DMS153 treated with DMSO at 0.1 percent for 48 hours (cell line): ENCODE measurements at regions not wholly inside any gene's neighbourhood (a gene's known extent, or its start where the extent isn't known, plus 50 kb on each side); places are given as distances from the start of the nearest gene placed in this dataset.

ENCODE experiments used
- DNase-seq: peaks from one replicate; lab custom pipeline; 2025; ENCODE audit not compliant: unreplicated experiment; lab: John Stamatoyannopoulos, UW

DNA sequence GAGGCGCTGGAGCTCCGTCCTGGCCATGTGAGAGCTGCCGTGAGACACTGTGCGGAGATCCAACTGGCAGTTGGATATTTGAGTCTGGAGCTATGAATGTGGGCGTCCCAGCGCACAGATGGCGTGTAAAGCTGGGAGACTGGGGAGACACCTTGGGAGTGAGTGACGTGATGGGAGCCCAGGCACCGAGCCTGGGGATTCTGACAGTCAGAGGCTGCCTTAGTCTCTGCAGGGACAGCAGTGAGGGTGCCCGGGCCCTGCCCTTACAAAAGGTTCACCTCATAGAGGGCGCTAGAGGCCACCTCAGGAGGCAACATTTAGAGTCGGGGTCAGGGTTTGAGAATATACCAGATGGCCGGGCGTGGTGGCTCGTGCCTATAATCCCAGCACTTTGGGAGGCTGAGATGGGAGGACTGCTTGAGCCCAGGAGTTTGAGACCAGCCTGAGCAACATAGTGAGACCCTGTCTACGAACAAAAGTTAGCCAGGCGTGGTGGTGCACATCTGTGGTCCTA lies 194.1 kb upstream of the GSE1 start:
- no peak for DNase-seq

DNA sequence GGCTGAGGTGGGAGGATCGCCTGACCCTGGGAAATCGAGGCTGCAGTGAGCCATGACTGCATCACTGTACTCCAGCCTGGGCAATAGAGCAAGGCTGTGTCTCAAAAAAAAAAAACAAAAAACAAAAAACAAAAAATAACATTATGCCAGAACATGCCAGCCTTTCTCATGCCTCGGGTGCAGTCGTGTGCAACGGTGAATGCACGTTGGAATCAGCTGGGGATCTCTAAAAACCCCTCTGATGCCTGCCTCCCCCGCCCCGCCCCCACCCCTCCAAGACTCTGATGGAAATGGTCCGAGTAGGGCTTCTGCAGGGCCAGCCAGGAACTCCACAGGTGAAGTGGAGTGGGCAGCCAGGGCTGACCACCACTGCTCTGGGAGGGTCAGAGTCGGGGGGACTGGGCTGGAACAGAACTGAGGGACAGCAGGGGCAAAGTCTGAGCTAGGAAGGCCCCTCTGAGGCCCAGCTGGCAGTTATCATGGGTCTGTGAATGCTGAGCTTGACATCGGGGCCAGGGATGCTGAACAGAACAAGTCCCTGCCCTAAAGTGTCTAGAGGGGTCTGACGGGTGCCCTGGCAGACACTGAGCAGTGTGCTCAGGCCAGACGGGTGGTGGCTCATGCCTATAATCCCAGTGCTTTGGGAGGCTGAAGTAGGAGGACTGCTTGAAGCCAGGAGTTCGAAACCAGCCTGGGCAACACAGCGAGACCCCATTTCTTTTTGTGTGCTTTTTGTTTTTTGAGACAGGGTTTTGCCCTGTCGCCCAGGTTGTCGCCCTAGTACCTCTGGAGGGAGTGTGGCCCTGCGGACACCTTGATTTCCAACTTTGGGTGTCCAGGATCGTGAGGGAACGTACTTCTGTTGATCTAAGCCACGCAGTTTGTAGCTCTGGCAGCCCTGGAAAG lies 193.4 kb upstream of the GSE1 start:
- no peak for DNase-seq

DNA sequence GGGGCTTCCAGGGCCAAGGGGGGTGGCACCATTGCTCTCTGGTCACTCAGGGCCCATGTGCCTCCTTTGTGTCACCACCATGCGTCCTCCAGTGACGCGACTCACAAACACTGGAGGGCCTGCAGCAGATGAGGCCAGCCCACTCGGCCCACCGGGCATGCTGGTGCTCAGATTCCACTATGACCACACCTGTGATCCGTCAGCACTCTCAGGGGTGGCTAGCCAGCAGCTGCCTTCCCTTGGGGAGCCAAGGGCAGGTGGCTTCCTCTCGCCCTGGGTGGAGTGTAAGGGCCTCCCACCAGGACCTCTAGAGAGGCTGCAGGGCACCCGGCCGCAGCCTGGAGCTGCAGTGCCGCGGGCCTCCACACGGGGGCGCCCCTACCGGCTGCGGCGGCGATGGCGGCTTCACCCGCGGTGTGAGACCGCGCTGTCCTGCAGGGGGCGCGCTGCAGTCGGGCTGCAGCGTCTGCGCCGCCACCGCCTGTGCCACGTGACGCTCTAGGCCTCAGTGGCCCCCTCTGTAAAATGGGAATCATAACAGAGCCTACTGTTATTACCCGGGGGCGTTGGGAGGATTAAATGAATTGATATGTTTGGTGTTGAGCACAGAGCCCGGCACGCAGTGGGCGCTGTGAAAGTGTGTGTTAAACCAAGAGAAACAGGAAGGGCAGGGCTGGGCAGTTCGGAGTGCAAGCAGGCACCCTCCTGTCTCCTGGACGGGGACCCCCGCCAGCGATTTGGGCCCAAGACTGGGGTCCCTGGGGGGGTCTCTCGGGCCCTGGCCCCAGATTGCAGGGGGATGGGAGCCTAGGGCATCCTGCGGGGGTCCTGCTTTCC lies 192.4 kb upstream of the GSE1 start:
- no peak for DNase-seq

DNA sequence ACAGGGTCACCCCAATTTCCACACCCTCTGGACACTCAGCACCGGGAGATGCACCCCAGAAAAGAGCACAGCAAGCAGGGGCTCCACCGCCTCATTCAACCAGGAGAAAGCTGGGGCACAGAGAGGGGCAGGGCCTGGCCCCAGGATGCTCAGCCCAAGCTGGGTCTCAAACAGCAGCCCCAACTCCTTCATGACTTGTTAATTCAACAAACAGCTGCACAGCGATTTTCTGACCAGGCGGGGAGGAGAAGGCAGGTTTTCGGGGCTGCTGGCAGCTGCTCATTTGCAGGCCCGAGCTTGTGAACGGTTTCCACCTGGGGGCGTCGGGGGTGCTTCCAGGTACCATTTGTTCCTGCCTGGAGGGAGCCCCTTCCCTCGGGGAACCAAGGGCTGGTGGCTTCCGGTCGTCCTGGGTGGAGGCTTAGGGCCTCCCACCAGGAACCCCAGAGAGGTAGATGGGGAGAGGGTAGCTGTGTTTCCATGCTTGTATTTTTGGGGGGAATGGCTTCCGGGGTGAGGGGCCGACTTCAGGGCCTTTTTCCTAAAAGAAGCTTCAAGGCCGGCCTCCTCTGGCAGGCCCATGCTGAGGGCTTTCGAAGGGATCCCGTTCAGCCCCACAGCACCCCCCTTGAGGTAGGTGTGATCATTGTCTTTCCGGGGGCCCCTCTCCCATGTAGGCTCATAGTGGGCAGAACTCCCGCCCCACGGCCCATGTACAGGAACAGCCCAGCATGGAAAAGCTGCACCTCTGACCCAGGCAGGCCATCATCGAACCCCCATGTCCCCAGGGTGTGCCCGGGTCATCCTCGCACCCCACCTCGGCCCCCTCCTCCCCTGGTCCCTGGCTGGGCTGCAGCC lies 191.6 kb upstream of the GSE1 start:
- DNase-seq = no peak

DNA sequence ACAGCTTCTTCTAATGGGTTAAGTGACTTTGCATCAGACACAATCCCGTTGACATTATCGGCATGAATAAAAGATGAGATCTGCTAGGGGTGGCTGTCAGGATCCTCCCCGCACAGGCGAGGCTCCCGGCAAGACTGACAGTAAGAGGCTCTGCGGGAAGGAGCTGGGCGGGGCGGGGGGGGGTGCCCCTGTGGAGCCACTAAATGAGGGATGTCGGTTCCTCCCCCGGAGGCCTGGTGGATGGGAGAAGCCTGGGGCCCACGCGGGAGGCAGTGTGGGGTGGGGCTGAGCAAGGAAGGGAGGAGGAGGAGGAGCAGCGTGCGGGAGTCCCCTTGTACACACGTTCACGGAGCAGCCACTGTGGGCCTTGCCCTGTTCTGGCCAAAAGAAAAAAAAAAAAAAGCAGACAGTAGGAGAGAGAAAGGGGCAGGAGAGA lies 190.9 kb upstream of the GSE1 start:
- DNase-seq = no peak

DNA sequence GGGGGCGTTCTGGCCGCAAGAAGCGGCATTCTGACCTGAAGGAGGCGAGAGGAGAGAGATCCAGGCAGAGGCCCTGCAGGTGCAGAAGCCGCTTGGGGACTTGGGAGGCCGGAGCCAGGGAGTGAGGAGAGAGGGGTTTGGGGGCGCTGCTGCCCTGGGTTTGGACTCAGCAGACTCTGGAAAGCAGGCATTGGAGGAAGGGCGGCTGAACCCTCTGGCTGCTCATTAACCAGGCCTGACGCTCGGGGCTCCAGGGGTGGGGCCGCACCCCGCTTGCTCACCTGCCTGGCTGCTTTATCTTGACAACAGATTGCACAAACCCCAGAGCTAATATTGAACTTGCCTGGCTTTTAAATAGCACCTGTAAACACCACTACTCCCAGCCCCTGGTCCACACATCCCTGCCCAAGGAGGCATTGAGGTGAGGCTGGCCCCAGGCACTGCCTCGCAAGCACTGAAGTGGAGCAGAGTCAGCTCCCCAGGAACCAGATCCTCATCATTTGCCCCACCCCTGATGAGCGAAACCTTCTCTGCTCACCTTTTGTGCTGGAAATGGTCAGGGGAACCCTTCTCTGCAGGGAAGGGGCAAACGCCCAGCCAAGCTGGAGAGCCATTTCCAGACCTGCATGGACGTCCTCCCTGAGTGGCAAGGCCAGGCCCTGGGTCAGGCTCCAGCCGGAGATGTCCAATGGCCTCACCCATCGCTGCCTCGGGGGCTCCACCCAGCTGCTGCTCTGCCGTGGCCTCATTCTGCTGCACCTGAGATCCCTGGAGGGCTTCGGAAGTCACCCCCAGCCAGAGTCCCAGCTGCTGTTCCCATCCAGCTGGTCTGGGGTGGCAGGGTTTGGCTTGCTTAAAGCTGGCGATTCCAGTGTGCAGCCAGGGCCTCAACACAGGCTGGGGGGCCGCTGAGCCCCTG lies 190.2 kb upstream of the GSE1 start:
- peak; percentile 62 for DNase-seq

DNA sequence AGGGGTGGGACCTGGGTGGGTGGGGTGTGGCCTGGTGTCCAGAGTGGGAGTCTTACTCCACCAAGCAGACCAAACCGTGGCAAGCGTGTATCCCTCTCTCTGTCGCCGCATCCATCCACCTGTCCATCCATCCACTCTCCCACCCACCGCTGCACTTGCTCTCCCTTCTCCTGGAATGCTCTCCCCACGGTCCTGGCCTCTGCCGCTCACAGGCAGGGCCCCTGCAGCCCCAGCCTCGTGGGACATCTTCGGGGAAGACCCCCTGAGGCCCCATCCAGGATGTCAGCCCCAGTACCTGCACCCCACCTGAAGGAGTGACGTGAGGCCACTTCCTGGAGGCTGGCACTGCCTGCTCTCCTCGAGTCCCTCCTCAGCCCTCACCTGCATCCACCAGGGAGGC lies 189.5 kb upstream of the GSE1 start:
- DNase-seq = no peak

DNA sequence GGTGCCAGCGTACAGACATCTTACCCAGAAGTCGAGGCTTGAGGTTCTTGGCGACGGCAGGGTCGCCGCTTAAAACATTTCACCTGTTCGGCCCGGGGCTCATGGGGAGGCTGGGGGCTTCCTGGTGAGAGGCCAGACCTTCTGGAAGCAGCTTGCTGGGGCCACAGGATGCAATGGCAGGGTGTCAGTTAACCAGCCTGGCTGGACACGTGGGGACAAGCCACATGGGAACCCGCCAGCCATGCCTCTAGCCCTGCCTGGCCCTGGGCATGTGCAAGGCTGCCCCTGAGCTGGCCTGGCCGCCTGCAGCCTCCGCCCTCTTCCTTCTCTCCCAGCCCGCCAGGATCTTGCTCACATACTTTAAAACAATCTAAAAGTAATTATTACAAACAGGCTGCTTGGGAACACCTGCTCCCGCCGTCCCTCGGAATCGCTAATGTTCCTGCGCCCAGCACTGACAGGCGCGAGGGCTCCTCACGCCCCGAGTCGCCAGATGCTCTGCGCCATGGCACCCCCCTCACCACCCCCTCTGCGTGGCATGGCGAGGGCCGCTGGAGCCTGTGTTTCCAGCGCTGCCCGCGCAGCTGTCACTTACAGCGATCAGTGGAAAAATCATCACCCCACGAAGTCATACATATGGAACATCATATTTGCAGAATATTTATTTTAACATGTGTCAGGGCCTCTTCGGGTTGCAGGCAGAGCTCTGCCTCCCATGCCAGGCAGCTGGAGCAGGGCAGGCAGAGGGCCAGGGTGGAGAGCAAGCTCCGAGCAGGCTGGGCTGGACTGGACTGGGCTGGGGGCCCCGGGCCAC lies 188.7 kb upstream of the GSE1 start:
- no peak for DNase-seq

DNA sequence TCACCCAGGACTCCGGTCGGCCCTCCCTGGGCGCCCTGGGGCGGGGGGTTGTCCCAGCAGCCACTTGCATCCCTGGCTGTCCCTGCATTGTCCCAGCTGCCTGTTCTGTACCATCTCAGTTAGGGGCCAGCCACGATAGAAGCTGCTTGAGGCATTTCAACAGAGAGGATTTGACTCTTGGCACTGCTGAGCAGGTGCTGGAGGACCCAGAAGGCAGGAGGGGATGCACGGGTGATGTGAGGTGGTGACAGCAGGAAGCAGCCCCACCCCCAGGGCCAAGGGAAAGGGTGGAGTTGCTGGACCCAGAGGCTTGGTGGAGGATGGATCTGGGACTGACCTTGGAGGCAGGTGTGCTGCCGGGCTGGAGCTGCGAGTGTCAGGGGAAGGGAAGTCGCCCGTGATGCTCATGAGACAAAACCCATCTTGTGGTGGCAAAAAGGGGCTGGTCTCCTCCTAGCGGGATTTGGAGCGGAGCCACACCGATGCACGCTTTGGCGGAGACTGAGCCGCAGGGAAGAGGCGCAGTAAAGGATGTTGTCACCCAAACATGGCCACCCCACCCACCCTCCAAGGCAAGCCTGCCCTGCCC lies 188.0 kb upstream of the GSE1 start:
- DNase-seq = peak; percentile 57

DNA sequence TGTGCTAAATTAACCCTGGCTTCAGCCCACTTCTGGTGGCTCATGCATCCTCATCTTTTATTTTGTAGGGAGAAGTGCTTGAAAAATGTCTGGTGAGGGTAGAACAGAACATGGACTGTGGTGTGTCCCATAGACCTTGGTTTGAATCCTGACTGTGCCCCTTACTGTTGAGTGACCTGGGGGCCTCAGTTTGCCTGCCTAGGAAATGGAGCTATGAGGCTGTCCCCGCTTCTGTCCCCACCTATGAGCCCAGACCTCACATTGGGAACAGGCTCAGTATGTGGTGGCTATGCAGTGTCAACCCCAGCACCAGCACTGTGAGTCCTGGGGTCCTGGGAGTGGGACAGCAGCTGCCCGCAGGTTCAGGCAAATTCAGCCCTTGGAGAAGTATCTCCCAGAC lies 186.3 kb upstream of the GSE1 start:
- DNase-seq = no peak

DNA sequence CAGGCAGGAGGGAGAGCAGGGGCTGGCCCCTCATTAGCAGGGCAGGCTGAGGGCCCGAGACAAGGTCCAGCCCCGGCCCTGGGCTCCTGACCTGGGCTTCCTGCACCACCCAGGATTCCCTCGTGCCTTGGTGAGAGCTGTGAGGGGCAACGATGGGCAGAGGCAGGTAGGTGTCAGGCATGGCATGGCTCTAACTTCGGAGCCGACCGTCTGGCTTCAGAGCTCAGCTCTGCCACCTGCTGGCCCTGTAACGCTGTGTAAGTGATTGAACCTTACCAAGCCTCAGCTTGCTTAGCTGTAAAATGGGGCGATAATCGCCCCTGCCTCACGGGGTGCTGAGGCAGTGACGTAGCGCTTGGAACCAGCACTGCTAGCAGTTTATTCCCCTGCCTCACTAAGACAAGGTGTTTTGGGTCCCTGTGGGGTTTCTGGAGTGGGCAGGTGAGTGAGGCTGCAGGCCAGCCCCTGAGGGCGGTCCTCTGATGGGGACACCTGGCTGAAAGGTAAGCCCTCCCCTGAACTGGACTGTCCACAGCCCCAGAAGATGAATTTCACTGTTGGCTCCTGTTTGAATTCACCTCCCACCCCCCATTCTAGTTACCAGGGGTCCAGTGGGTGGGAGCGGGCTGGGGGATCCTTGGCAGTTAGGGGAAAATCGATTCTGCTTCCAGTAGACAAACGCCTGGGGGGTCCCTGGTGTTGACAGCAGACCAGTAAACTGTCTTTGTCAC lies 184.8 kb upstream of the GSE1 start:
- DNase-seq = no peak

DNA sequence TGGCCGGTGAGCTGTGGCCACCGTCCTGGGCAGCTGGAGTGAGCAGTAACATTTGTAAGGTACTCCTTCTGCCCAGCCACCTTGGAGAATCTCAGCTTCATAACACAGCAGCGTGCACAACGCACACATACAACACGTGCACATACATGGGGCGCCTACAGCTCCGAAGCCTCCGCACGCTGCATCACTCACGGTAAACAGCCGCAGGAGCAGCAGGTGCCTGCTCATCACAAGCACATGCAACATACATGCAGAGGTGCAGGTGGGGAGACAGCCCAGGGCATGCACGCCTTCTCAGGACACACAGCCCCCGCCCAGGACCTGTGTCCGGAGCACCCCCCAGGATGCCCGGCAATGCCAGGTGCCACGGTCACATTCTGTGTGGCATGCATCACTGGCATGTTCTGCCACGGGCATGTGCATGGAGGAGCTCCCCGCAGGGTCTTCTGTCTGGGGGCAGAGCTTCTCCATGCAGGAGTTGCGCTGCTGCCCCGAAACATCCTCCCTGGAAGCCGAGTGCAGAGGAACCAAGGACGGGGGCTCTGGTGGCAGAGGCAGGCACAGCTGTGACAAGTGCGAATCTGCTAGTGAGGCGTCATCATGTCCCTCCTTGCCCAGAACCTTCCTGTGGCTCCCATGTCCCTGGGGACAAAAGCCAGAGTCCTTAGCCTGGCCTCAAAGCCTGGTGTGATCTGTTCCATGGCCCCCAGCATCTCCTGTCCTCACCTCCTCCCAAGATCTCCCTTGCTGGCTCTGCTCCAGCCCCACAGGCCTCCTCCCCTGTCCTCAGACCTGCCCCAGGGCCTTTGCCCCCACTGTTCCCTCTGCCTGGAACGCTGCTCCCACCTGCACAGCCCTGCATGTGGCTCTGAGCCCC lies 184.0 kb upstream of the GSE1 start:
- DNase-seq = no peak

DNA sequence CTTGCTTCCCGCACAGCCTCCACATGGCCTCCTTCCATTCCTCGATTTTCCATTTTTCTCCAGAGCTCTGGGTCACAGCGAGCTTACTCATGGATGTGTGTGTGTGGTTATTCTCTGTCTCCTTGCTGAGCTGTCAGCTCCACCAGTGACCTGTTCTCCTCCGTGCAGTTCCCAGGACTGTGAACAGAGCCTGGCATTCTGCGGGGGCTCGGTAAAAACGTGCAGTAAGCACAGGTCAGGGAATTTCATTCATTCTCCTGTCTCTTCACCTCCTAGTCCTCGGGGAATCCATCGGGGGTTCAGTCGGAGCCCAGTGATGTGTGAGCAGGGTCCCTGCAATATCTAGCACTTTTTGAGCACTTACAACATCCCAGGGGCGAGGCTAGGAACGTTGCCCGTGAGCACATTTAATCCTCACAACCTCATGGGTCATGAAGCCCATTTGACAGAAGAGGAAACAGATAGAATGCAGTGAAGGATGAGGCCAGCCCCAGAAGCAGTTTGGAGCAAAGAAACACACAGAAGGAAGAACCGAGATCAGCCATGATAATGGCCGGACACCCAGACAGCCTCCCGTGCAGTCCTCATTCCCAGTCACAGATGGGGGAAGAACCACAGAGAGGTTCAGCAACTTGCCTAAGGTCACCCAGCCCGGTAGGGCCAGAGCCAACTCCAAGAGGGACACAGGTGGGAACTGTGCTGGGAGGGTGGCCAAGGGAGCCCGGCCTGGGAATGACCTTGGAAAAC lies 183.2 kb upstream of the GSE1 start:
- DNase-seq = no peak

DNA sequence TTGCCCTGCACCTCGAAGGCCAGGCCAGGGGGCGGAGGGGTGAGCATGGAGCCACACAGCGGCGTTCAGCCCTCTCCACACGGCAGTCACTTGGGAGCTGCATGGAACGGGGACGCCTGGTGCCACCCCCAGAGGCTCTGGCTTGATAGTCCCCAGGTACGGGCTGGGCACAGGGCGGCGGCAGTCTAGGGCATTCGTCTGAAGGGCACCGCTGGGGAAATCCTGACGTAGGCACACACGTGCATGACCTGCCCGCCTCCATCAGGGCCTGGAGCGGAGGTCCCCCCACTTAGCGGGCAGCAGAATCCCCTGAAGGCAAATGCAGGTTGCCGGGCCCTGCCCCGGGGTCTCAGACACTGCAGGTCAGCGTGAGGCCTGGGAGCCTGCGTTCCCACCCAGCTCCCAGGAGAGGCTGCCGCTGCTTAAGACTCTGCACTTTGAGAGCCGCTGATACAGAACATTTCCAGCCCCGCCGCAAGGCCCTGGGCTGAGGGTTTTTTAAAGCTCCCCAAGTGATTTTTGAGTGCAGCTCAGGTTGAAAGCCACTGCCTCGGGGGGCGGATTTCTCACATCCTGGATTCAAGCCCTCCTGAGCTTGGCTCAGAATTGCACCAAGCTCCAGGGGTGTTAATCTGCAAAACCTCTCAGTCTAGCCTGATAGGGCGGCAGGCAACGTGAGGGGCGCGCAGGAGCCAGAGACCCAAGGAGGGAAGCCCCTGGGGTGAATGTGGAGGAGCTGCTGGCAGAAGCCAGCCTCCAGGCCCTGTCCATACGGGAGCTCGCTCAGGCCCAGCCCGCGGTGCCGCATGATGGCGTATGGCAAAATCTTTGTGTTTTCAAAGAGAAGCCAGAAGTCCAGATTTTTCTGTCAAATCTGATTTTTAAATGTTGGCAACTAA lies 182.3 kb upstream of the GSE1 start:
- DNase-seq = no peak

DNA sequence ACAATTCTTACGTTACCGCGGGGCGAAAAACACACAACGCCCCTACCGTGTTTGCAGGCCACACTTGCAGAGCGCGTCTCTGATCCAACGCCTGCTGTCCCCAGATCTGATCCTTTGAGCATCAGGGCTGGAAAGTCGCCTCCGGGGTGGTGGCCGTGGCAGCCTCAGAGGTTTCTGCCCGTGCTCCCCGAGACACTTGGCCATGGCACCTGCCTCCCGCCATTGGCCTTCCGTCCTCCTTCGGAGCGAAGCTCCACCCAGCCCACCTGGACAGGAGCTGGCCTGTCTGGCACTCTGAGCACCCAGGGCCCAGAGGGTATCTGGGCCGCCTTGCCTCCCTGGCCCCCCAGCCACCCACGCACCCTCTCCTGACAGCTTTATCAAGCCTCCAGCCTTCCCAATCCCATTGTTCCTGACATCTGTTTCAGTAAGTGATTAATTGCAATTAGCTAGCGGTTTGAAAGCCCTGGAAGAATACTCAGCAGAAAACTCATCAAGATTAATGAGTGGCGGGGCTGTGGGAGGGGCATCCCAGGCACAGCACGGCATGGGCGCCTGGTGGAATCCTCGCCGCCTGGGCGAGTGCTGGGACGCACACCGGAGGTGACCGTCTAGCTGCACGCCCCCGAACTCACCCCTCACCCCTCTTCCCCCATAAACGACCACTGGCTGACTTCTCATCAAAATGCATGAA lies 181.5 kb upstream of the GSE1 start:
- DNase-seq = no peak
